Neuronal stem cell (in vitro differentiated cells): ENCODE measurements at regions not wholly inside any gene's neighbourhood (a gene's known extent, or its start where the extent isn't known, plus 50 kb on each side); places are given as distances from the start of the nearest gene placed in this dataset.

ENCODE experiments used
- DNase-seq: peaks from one replicate; pipeline ENCODE4 v3.0.0-alpha.2; 2013; ENCODE audit warnings: low spot score
- H2AFZ ChIP-seq: one replicate; pipeline ENCODE4 v1.6.1; 2013; ENCODE audit warnings: mild to moderate bottlenecking, low read length, inconsistent platforms
- H2AK5ac ChIP-seq: 2 replicates; pipeline ENCODE4 v1.6.1; 2013; ENCODE audit warnings: low read depth, mild to moderate bottlenecking, inconsistent platforms, low read length, moderate library complexity, mixed read lengths
- H2BK120ac ChIP-seq: 2 replicates; pipeline ENCODE4 v1.6.1; 2013; ENCODE audit warnings: low read depth, mild to moderate bottlenecking, inconsistent platforms, low read length, moderate library complexity, mixed read lengths
- H2BK12ac ChIP-seq: one replicate; pipeline ENCODE4 v1.6.1; 2013; ENCODE audit warnings: low read length, inconsistent platforms
- H2BK15ac ChIP-seq: 2 replicates; pipeline ENCODE4 v1.6.1; 2013; ENCODE audit warnings: mild to moderate bottlenecking, low read length, inconsistent platforms, mixed read lengths
- H2BK5ac ChIP-seq: one replicate; pipeline ENCODE4 v1.6.1; 2013; ENCODE audit warnings: inconsistent platforms, mild to moderate bottlenecking, low read length, moderate library complexity
- H3K14ac ChIP-seq: one replicate; pipeline ENCODE4 v1.6.1; 2013; ENCODE audit warnings: low read length, inconsistent platforms
- H3K18ac ChIP-seq: 2 replicates; pipeline ENCODE4 v1.6.1; 2013; ENCODE audit warnings: low read length, inconsistent platforms
- H3K23ac ChIP-seq: 2 replicates; pipeline ENCODE4 v1.6.1; 2013; ENCODE audit warnings: low read depth, mild to moderate bottlenecking, mixed read lengths, low read length, inconsistent platforms; ENCODE audit not compliant: poor library complexity
- H3K27ac ChIP-seq: replicated peaks from 3 replicates; pipeline ENCODE4 v1.5.1; 2013; ENCODE audit warnings: low read length, inconsistent platforms
- H3K27me3 ChIP-seq, 3 experiments: 2 replicates each; pipeline ENCODE4 v1.6.1; 2013; ENCODE audit warnings: low read length in 3 of 3, mild to moderate bottlenecking in 2 of 3, inconsistent platforms in 1 of 3, low read depth in 1 of 3, mixed read lengths in 1 of 3, moderate library complexity in 1 of 3; ENCODE audit not compliant: control insufficient read depth in 3 of 3, insufficient read depth in 3 of 3
- H3K36me3 ChIP-seq, 2 donors: replicated peaks in 1 of 2; 2 replicates each; pipeline ENCODE4 v1.6.1; 2013; ENCODE audit warnings: low read length in 2 of 2; ENCODE audit not compliant: control insufficient read depth in 2 of 2, insufficient read depth in 2 of 2
- H3K4ac ChIP-seq: 2 replicates; pipeline ENCODE4 v1.6.1; 2013; ENCODE audit warnings: inconsistent platforms, mild to moderate bottlenecking, low read length, moderate library complexity
- H3K4me1 ChIP-seq, 2 donors: 1 replicate in 1 of 2; 2 replicates in 1 of 2; pipeline ENCODE4 v1.6.1; 2013; ENCODE audit warnings: low read length in 2 of 2, low read depth in 1 of 2; ENCODE audit not compliant: control insufficient read depth in 2 of 2, insufficient read depth in 1 of 2
- H3K4me2 ChIP-seq: one replicate; pipeline ENCODE4 v1.6.1; 2013; ENCODE audit warnings: mild to moderate bottlenecking, low read length, inconsistent platforms; ENCODE audit not compliant: insufficient read depth, poor library complexity, severe bottlenecking
- H3K4me3 ChIP-seq, 2 donors: 2 replicates each; pipeline ENCODE4 v1.5.1; 2013; ENCODE audit warnings: low read length in 2 of 2, mild to moderate bottlenecking in 2 of 2, inconsistent platforms in 1 of 2, moderate library complexity in 1 of 2
- H3K79me1 ChIP-seq: one replicate; pipeline ENCODE4 v1.6.1; 2013; ENCODE audit warnings: low read depth, mild to moderate bottlenecking, inconsistent platforms, low read length, moderate library complexity
- H3K9ac ChIP-seq: one replicate; pipeline ENCODE4 v1.6.1; 2013; ENCODE audit warnings: mild to moderate bottlenecking, low read depth, low read length, inconsistent platforms; ENCODE audit not compliant: poor library complexity
- H3K9me3 ChIP-seq, 2 donors: replicated peaks in 1 of 2; 2 replicates each; pipeline versions ENCODE3 to v1.6.1; 2013; ENCODE audit warnings: low read length in 2 of 2, mild to moderate bottlenecking in 2 of 2, inconsistent platforms in 1 of 2, low read depth in 1 of 2, mixed read lengths in 1 of 2, moderate library complexity in 1 of 2; ENCODE audit not compliant: control insufficient read depth in 2 of 2, insufficient read depth in 1 of 2
- H4K8ac ChIP-seq: one replicate; pipeline ENCODE4 v1.6.1; 2013; ENCODE audit warnings: low read depth, mild to moderate bottlenecking, inconsistent platforms, low read length, moderate library complexity
- H4K91ac ChIP-seq: one replicate; pipeline ENCODE4 v1.6.1; 2013; ENCODE audit warnings: low read length, low read depth, mild to moderate bottlenecking, inconsistent platforms; ENCODE audit not compliant: poor library complexity
- WGBS, 2 donors: extraction: QIAGEN DNeasy Blood & Tissue Kit; methylation state at CpG; one replicate each; pipeline ENCODE4 v1.1.7; 2013; ENCODE audit warnings: missing lambda C conversion rate in 2 of 2, mixed read lengths in 1 of 2; ENCODE audit not compliant: insufficient read length in 2 of 2, insufficient replicate concordance in 1 of 2; ENCODE audit errors: extremely low coverage in 2 of 2; 5-methylcytosine and 5-hydroxymethylcytosine counted together

- H3K4me2 ChIP-seq = no peak overlapping the region
- H2BK12ac ChIP-seq = no peak overlapping the region
- H4K8ac ChIP-seq = no peak overlapping the region
- no peak overlapping the region for H3K18ac ChIP-seq
- WGBS, 2 donors = no CpG with 5 or more reads among the region's 5 CpGs
- no peak overlapping the region for H3K23ac ChIP-seq
- H3K14ac ChIP-seq = no peak overlapping the region
- no peak overlapping the region for H2BK120ac ChIP-seq
- H3K9me3 ChIP-seq = peaks cover 0 to 10% of the 10 kb centered on the region in 2 donors
- no peaks in the 10 kb centered on the region for H3K79me1 ChIP-seq
- H3K4ac ChIP-seq = no peak overlapping the region
- H3K4me1 ChIP-seq = peaks cover 7 to 15% of the 10 kb centered on the region in 2 donors
- no peak for DNase-seq
- H3K4me3 ChIP-seq = no peak overlapping the region
- no peaks in the 10 kb centered on the region for H3K27me3 ChIP-seq
- no peak overlapping the region for H2BK15ac ChIP-seq
- peak overlapping the region; percentile 11 for H2AFZ ChIP-seq
- no peak overlapping the region for H4K91ac ChIP-seq
- no peak overlapping the region for H3K9ac ChIP-seq
- no peak overlapping the region for H3K27ac ChIP-seq
- no peaks in the 10 kb centered on the region for H3K36me3 ChIP-seq
- no peak overlapping the region for H2BK5ac ChIP-seq
- H2AK5ac ChIP-seq = no peak overlapping the region
These were observed 68.4 kb upstream of the BACH2 start for GRCh38 chr6:90365002-90365401.

- H3K18ac ChIP-seq = no peak overlapping the region
- H3K9me3 ChIP-seq = peaks cover 0 to 10% of the 10 kb centered on the region in 2 donors
- H4K91ac ChIP-seq = no peak overlapping the region
- no peak overlapping the region for H3K4ac ChIP-seq
- H3K4me1 ChIP-seq = peaks cover 4 to 12% of the 10 kb centered on the region in 2 donors
- no peak overlapping the region for H2BK15ac ChIP-seq
- DNase-seq = no peak
- no peaks in the 10 kb centered on the region for H3K36me3 ChIP-seq
- no peak overlapping the region for H2BK5ac ChIP-seq
- peak overlapping the region; percentile 11 for H2AFZ ChIP-seq
- WGBS, 2 donors = no CpG with 5 or more reads among the region's 5 CpGs
- H3K4me2 ChIP-seq = no peak overlapping the region
- H2BK12ac ChIP-seq = no peak overlapping the region
- H3K79me1 ChIP-seq = no peaks in the 10 kb centered on the region
- no peak overlapping the region for H3K9ac ChIP-seq
- no peak overlapping the region for H3K23ac ChIP-seq
- H3K27ac ChIP-seq = no peak overlapping the region
- no peaks in the 10 kb centered on the region for H3K27me3 ChIP-seq
- H4K8ac ChIP-seq = no peak overlapping the region
- no peak overlapping the region for H2BK120ac ChIP-seq
- H3K4me3 ChIP-seq = no peak overlapping the region
- no peak overlapping the region for H3K14ac ChIP-seq
- H2AK5ac ChIP-seq = no peak overlapping the region
These were observed 67.6 kb upstream of the BACH2 start for GRCh38 chr6:90364286-90364685.

- no CpG with 5 or more reads among the region's 3 CpGs for WGBS, 2 donors
- no peaks in the 10 kb centered on the region for H3K27me3 ChIP-seq
- H3K18ac ChIP-seq = no peak overlapping the region
- no peak overlapping the region for H3K9ac ChIP-seq
- H2BK12ac ChIP-seq = no peak overlapping the region
- H3K4me3 ChIP-seq = no peak overlapping the region
- peaks cover 4 to 11% of the 10 kb centered on the region in 2 donors for H3K4me1 ChIP-seq
- no peak overlapping the region for H3K4ac ChIP-seq
- no peak overlapping the region for H2AK5ac ChIP-seq
- peaks cover 0 to under 1% of the 10 kb centered on the region in 2 donors for H3K9me3 ChIP-seq
- H2BK5ac ChIP-seq = no peak overlapping the region
- no peak overlapping the region for H3K4me2 ChIP-seq
- H2BK120ac ChIP-seq = no peak overlapping the region
- no peak overlapping the region for H3K23ac ChIP-seq
- no peak overlapping the region for H2BK15ac ChIP-seq
- H3K14ac ChIP-seq = no peak overlapping the region
- H4K91ac ChIP-seq = no peak overlapping the region
- no peak overlapping the region for H3K27ac ChIP-seq
- H3K36me3 ChIP-seq = no peaks in the 10 kb centered on the region
- peak overlapping the region; percentile 27 for H2AFZ ChIP-seq
- no peak for DNase-seq
- H3K79me1 ChIP-seq = no peaks in the 10 kb centered on the region
- no peak overlapping the region for H4K8ac ChIP-seq
These were observed 65.7 kb upstream of the BACH2 start for GRCh38 chr6:90362318-90362717.

GRCh38 chr6:90361174-90361573, 64.5 kb upstream of the BACH2 start:
- Histone ChIP-seq H3K27me3 (no peaks in the 10 kb centered on the region), H3K4me2 (no peak overlapping the region), H2BK15ac (no peak overlapping the region), H2BK120ac (no peak overlapping the region), H3K18ac (no peak overlapping the region), H2BK5ac (no peak overlapping the region), H3K9ac (no peak overlapping the region), H3K4me1 (peaks cover 4 to 12% of the 10 kb centered on the region in 2 donors), H3K4ac (no peak overlapping the region), H3K27ac (no peak overlapping the region), H2AK5ac (no peak overlapping the region), H4K8ac (no peak overlapping the region), H3K79me1 (no peaks in the 10 kb centered on the region), H2BK12ac (no peak overlapping the region), H4K91ac (no peak overlapping the region), H3K9me3 (no peaks in the 10 kb centered on the region), H3K36me3 (no peaks in the 10 kb centered on the region), H3K23ac (no peak overlapping the region), H2AFZ (no peak overlapping the region), H3K4me3 (no peak overlapping the region), H3K14ac (no peak overlapping the region)
- DNase-seq = no peak
- no CpG with 5 or more reads among the region's 4 CpGs for WGBS, 2 donors
